B cell (primary cell): ENCODE measurements at regions not wholly inside any gene's neighbourhood (a gene's known extent, or its start where the extent isn't known, plus 50 kb on each side); places are given as distances from the start of the nearest gene placed in this dataset.

Source experiments
- CTCF ChIP-seq: fragments of 200-600 bp; IDR thresholded peaks from one replicate; pipeline ENCODE4 v1.8.0; 2022; ENCODE audit warnings: antibody characterized with exemption, mild to moderate bottlenecking
- EZH2 ChIP-seq: IDR thresholded peaks from 2 replicates; pipeline ENCODE4 v1.6.1; 2012; ENCODE audit warnings: borderline replicate concordance, low read depth, mild to moderate bottlenecking, moderate library complexity, low read length; ENCODE audit not compliant: insufficient read depth, poor library complexity, severe bottlenecking

GRCh38 chr11:101331411-101331810 is 201.8 kb upstream of the PGR start:
- TF ChIP-seq CTCF (no peak), EZH2 (no peak)
